Small intestine (tissue), 7 donors: ENCODE measurements at regions not wholly inside any gene's neighbourhood (a gene's known extent, or its start where the extent isn't known, plus 50 kb on each side); places are given as distances from the start of the nearest gene placed in this dataset.

Experiments
- DNase-seq, 2 donors: peaks; one replicate each; pipeline versions ENCODE4 v3.0.0 to v3.0.0-alpha.2; 2013
- FAIRE-seq: peaks from 2 replicates; lab custom pipeline; 2012; peaks lifted over from hg19 to GRCh38; lab: Jason Lieb, UNC
- H3K27ac ChIP-seq, 3 donors: one replicate each; pipeline ENCODE4 v1.5.1; 2013; ENCODE audit warnings: low read length in 2 of 3, mild to moderate bottlenecking in 2 of 3, control low read depth in 1 of 3, inconsistent platforms in 1 of 3, low read depth in 1 of 3, moderate library complexity in 1 of 3
- H3K27me3 ChIP-seq, 3 donors: one replicate each; pipeline ENCODE4 v1.6.1; 2013; ENCODE audit warnings: low read length in 3 of 3, inconsistent platforms in 1 of 3; ENCODE audit not compliant: control insufficient read depth in 3 of 3, insufficient read depth in 3 of 3
- H3K36me3 ChIP-seq, 3 donors: one replicate each; pipeline ENCODE4 v1.6.1; 2013; ENCODE audit warnings: low read length in 3 of 3, inconsistent platforms in 1 of 3, low read depth in 1 of 3, mild to moderate bottlenecking in 1 of 3, moderate library complexity in 1 of 3; ENCODE audit not compliant: control insufficient read depth in 3 of 3, insufficient read depth in 2 of 3
- H3K4me1 ChIP-seq, 3 donors: one replicate each; pipeline ENCODE4 v1.6.1; 2013; ENCODE audit warnings: low read length in 2 of 3, inconsistent platforms in 1 of 3, low read depth in 1 of 3, mild to moderate bottlenecking in 1 of 3, moderate library complexity in 1 of 3; ENCODE audit not compliant: control insufficient read depth in 3 of 3, insufficient read depth in 2 of 3
- H3K4me3 ChIP-seq, 3 donors: one replicate each; pipeline ENCODE4 v1.5.1; 2013; ENCODE audit warnings: low read length in 3 of 3, control low read depth in 1 of 3, inconsistent platforms in 1 of 3, low read depth in 1 of 3, mild to moderate bottlenecking in 1 of 3, moderate library complexity in 1 of 3
- H3K9me3 ChIP-seq, 2 donors: one replicate each; pipeline ENCODE4 v1.6.1; 2013; ENCODE audit warnings: low read depth in 1 of 2, low read length in 1 of 2; ENCODE audit not compliant: control insufficient read depth in 2 of 2, insufficient read depth in 1 of 2
- WGBS, 3 donors: extraction: QIAGEN DNeasy Blood & Tissue Kit; methylation state at CpG; one replicate each; pipeline ENCODE4 v1.1.7; 2013; 5-methylcytosine and 5-hydroxymethylcytosine counted together
- donor health status: healthy with polysubstance abuse.
- donor health status: control.
- donor health status: control.
- donor health status: Bipolar disorder and iron deficiency.
- donor health status: healthy.

DNA sequence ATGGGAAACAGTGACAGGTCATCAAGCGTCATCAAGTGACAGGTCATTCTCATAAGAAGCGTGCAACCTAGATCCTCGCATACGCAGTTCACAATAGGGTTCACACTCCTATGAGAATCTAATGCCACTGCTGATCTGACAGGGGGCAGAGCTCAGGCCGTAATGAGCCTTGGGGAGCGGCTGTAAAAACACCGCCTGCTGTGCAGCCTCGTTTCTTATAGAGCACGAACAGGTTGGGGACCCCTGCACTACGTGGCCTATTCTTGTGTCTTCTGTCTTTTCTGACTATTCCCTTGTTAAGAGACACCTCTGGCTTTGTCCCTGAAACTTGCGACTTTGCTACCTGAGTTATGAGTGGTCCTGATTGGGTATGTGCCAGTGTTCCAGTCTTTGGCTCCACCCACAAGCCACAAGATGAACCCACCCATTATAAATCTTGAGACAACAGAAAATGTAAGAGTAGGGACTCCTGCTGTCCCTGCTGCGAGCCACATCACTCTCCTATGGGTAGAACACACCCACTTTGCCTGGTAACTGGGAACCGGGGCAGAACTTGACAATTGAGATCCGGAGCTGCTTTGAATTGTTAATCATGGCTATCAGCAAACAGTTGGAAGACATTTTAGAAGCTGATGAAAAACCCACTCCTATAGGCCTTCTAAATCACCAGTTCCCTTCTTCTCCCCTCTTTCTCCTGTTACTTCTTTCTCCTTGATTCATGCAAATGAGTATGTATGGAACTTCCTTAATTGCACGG is 55.8 kb upstream of the EXOC4 start:
- Histone ChIP-seq H3K36me3 (no peaks in the 10 kb centered on the region), H3K27ac (no peak overlapping the region), H3K9me3 (no peaks in the 10 kb centered on the region), H3K4me1 (no peaks in the 10 kb centered on the region), H3K4me3 (no peak overlapping the region), H3K27me3 (peaks cover 0 to 12% (median 0%) of the 10 kb centered on the region in 3 donors)
- WGBS, 3 donors, result 35 to 55% (median 49%) methylated on average over 15 of the region's 15 CpGs
- FAIRE-seq (no peak), DNase-seq (peak in 1 of 2 donors; percentile 8)

GRCh38 chr7:133197972-133198544 is 54.8 kb upstream of the EXOC4 start:
- WGBS, 3 donors, result 29 to 37% (median 32%) methylated on average over 4 of the region's 4 CpGs
- Histone ChIP-seq H3K4me3 (no peak overlapping the region), H3K4me1 (no peaks in the 10 kb centered on the region), H3K27me3 (peaks cover 0 to 12% (median 0%) of the 10 kb centered on the region in 3 donors), H3K27ac (no peak overlapping the region), H3K9me3 (no peaks in the 10 kb centered on the region), H3K36me3 (no peaks in the 10 kb centered on the region)
- DNase-seq (no peak), FAIRE-seq (no peak)

- no peak for DNase-seq
- Histone ChIP-seq H3K36me3 (no peaks in the 10 kb centered on the region), H3K4me1 (no peaks in the 10 kb centered on the region), H3K9me3 (no peaks in the 10 kb centered on the region), H3K27me3 (peaks cover 0 to 12% (median 0%) of the 10 kb centered on the region in 3 donors), H3K4me3 (no peak overlapping the region), H3K27ac (no peak overlapping the region)
- no peak for FAIRE-seq
- 86 to 95% (median 94%) methylated on average over 2 of the region's 2 CpGs for WGBS, 3 donors
These were observed 53.0 kb upstream of the EXOC4 start for GRCh38 chr7:133199831-133200230.

DNA sequence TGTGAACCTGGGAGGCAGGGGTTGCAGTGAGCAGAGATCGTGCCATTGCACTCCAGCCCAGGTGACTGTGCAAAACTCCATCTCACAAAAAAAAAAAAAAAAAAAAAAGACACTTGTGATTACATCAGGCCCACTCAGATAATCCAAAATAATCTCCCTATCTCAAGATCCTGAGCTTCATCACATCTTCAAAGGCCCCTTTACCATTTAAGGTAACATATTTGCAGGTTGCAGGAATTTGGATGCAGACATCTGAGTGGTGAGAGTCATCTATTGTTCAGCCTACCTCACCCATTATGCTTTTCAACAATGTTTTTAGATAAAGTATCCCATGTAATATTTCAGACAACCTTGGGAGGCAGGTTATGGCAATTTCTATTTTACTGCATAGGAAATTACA is 51.4 kb upstream of the EXOC4 start:
- no peaks in the 10 kb centered on the region for H3K36me3 ChIP-seq
- H3K27ac ChIP-seq, result no peak overlapping the region
- 83 to 100% (median 87%) methylated on average over 1 of the region's 1 CpG for WGBS, 3 donors
- DNase-seq (no peak), FAIRE-seq (no peak)
- H3K27me3 ChIP-seq, result peaks cover 0 to 7% (median 0%) of the 10 kb centered on the region in 3 donors
- H3K9me3 ChIP-seq, result no peaks in the 10 kb centered on the region
- no peaks in the 10 kb centered on the region for H3K4me1 ChIP-seq
- H3K4me3 ChIP-seq, result no peak overlapping the region

- FAIRE-seq (no peak), DNase-seq (no peak)
- WGBS, 3 donors, result 92 to 100% (median 93%) methylated on average over 1 of the region's 1 CpG
- no peak overlapping the region for H3K4me3 ChIP-seq
- no peak overlapping the region for H3K27ac ChIP-seq
- no peaks in the 10 kb centered on the region for H3K36me3 ChIP-seq
- H3K9me3 ChIP-seq, result peaks cover 0 to under 1% of the 10 kb centered on the region in 2 donors
- H3K4me1 ChIP-seq, result no peaks in the 10 kb centered on the region
- no peaks in the 10 kb centered on the region for H3K27me3 ChIP-seq
These were observed 49.9 kb upstream of the EXOC4 start for GRCh38 chr7:133202942-133203341.
